IPS-18c (cell line): ENCODE measurements at regions not wholly inside any gene's neighbourhood (a gene's known extent, or its start where the extent isn't known, plus 50 kb on each side); places are given as distances from the start of the nearest gene placed in this dataset.

ENCODE experiments used
- H3K4me3 ChIP-seq: 2 replicates; pipeline ENCODE4 v1.7.0; 2013; ENCODE audit warnings: low read depth, mild to moderate bottlenecking, low read length, moderate library complexity; ENCODE audit not compliant: insufficient read depth
- H3K9me3 ChIP-seq: one replicate; pipeline ENCODE4 v1.6.1; 2013; ENCODE audit warnings: mild to moderate bottlenecking, low read length, moderate library complexity; ENCODE audit not compliant: control insufficient read depth, insufficient read depth

DNA sequence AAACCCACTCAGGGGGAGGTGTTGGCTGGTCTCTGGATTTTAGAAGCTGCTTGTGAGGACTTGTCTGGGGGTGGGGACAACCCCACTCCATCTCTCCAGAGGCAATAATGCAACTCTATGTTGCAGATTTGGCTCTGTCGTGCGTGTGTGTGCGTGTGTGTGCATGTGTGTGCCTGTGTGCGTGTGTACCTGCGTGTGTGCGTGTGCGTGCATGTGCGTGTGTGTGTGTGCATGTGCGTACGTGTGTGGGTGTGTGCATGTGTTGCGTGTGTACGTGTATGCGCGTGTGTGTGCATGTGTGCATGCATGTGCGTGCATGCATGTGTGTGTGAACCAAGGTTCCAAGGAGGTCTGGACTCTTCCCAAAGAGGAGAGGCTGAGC is 120.4 kb upstream of the LHX1 start:
- Histone ChIP-seq H3K9me3 (no peaks in the 10 kb centered on the region), H3K4me3 (no peak overlapping the region)

DNA sequence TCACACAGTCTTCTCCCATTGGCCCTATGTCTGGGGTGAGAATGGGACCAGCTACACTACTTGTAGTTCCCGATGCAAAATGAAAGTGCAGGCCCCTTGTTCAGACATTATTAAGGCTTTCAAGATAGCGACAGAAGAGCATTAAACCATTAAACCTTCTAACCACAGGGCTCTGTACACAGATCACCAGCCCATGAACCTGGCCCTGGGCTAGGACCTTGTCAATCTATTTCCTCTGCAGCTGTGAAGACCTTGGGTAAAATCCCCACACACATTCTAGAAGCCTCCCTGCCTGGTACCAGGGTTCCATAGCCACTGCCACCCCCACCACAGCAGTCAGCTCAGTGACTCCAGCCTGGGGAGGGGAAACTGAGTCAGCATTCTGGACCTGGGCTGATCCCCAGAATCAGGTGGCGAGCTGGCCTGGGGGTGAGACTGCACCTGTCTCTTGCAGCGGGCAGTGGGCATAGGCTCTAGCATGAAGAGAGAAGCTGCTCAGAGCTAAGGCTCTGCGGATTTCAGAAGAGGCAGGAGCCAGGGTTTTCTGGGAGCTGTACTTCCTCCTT is 119.7 kb upstream of the LHX1 start:
- no peak overlapping the region for H3K4me3 ChIP-seq
- H3K9me3 ChIP-seq, result no peaks in the 10 kb centered on the region

DNA sequence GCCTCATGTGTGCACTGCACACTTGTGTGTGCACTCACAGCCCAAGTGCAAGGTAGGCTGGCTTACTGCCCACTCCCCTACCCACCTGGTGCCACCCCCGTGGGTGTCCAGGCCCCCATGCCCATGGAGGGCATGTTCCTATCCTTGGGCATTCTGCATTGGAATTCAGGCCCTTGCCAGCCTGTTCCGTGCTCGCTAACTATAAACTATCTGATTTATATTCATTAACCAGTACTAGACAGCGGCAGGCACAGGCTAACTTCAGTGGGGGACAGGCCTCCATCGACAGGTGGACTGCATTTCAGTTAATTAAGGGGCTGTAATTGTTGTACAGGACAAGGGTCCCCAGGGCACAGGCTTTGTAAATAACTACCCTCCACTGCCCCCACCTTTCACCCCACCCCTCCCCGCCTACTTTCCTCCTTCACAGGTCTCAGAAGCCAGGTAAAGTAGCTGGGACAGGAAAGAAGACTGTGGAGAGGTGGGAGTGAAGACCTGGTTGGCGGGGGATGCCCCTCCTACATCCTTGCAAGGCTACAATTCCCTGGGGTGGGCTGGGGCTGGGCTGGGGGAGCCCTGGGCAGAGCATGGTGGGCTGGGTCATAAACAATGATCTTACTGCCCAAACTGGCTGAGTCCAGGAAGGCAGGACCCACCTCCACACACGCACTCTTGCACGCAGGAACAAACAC is 119.0 kb upstream of the LHX1 start:
- Histone ChIP-seq H3K9me3 (no peaks in the 10 kb centered on the region), H3K4me3 (no peak overlapping the region)

DNA sequence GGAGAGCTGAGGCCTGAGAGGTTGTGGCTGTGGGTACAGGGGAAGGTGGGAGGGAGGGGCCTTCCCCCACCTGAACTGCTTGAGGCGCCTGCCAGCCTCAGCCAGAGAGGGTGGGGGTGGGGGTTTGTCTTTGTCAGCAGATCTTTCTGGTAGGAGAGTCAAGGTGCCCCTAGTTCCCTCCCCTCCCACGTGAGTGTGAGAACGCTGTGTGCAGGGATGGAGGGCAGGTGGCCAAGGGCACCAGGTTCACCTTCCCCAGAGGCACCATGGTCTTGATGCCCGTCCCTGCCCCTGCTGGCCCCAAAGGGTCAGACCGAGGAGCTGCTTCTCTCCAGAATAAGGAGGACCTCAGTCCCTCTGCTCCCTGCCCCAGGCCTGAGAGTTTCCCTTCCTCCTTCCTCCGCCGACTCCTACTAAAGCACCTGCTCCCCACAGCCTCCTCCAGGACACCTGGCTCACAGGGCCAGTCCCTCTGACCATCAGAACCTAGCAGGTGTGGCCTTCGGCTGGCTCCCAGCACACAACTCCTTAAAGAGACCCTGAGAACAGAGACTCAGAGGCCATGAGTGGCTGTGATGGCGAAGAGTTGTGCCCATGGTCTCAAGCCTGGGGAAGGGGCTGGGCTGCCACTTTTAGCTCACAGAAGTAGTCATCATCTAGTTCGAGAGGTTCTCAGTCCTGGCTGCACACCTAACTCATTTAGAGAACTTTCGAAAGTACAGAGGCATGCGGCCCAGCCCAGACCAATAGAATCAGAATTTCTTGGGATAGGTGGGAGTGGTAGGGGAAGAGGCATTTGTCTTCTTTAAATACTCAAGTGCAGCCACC is 113.2 kb upstream of the LHX1 start:
- no peak overlapping the region for H3K4me3 ChIP-seq
- H3K9me3 ChIP-seq, result no peaks in the 10 kb centered on the region

DNA sequence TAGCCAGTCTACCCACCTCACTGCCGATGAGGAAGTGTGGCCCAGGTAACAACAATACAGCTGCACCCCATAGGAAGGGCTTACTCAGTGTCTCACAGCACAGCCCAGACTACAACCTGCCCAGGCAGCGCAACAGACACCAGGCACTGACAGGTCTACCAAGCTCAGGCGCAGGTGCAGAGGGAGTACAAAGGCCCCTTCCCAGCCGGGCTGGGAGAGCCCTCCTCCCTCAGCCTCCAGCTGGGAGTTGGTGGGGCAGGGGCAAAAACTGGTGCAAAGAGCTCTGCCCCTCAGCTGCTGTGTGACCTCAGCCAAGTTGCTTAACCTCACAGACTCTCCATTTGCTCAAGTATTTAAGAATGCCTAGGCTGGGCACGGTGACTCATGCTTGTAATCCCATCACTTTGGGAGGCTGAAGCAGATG is 112.6 kb upstream of the LHX1 start:
- no peaks in the 10 kb centered on the region for H3K9me3 ChIP-seq

DNA sequence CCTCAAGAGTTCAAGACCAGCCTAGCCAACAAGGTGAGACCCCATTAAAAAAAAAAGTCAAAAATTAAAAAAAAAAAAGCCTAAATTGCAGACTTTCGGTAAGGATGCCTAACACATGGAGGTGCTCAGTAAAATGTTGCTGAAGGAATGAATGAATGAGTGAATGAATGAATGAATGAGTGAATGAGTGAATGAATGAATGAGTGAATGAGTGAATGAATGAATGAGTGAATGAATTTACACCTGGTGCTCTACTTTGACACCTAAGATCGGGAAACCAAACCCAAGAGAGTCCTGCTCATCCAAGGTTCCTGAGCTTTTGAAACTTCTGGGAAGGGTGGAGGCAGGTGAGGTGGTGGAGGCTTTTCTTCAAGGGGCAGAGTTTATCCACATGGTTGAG is 112.2 kb upstream of the LHX1 start:
- no peaks in the 10 kb centered on the region for H3K9me3 ChIP-seq
- H3K4me3 ChIP-seq, result no peak overlapping the region

More for the DNA sequence above, 112.6 kb upstream of the LHX1 start:
- H3K4me3 ChIP-seq, result no peak overlapping the region

DNA sequence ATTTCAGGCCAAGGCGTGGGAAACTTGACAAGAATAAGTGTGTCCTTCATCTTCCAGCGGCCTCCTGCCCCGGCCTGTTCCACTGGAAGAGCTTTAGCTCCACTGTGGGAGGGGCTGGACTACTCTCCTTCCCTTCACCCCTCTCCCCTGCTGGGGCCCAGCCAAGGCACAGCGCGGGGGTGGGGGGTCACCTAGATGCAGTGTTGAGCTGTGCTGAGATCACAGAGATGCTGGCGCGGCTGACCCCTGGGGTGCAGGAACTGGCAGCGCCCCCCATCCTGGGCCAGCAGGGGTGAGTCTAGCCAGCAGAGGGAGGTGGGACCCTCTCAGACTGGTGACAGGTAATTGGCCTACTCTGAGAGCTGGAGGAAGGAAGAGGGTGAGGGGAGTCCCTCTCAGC is 111.8 kb upstream of the LHX1 start:
- Histone ChIP-seq H3K4me3 (no peak overlapping the region), H3K9me3 (no peaks in the 10 kb centered on the region)

DNA sequence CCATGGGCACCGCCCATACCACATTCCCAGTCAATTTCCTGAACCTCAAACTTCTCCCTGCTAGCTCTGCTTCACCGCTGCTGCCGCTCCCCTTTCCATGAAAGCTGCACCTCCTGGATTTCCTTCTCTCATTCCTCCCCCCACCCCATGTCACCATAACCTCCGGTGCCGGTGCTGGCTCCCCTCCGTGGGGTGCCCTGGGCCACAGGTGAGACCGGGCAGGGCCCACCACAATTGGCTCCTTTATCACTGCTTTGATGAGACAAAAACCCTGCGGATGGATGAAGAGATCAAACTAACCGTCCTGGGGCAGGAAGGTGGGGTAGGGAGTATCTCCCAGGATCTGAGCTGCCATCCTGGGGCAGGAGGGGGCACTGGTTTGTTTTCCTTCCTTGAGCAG is 111.3 kb upstream of the LHX1 start:
- H3K4me3 ChIP-seq, result no peak overlapping the region
- H3K9me3 ChIP-seq, result no peaks in the 10 kb centered on the region

DNA sequence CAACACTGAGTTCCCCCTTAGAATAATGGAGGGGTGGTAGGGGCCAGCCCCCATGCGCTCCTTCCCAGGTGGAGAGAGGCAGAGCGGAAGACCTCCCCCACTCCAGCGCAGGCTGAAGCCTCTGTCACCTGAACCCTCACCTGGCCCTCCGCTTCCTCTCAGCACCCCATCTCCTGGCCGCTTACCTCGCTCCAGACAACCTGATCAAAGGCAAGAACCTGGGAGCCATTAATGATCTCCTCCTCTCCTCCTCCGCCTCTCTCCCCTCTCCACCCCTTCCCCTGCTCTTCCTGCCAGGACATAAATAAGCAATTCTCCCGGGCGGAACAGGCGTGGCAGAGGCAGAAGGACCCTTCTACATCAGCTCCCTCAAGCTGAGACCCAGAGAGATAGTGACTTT is 110.2 kb upstream of the LHX1 start:
- Histone ChIP-seq H3K4me3 (no peak overlapping the region), H3K9me3 (no peaks in the 10 kb centered on the region)

DNA sequence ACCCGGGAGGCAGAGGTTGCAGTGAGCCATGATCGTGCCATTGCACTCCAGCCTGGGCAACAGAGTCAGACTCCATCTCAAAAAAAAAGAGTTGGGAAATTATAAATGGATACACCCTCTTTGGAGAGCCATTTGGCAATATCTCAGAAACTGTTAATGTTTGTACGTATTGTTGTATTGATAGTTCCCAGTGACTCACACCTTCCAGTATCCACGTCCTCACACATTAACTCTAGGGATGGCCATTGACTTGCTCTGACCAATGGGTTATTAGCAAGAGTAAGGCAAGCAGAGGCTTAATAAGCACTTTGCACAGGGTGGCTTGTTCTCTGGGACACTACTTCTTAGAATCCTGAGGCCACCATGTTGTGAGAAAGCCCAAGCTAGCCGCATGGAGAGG is 107.6 kb upstream of the LHX1 start:
- no peak overlapping the region for H3K4me3 ChIP-seq
- peaks cover 3% of the 10 kb centered on the region for H3K9me3 ChIP-seq

DNA sequence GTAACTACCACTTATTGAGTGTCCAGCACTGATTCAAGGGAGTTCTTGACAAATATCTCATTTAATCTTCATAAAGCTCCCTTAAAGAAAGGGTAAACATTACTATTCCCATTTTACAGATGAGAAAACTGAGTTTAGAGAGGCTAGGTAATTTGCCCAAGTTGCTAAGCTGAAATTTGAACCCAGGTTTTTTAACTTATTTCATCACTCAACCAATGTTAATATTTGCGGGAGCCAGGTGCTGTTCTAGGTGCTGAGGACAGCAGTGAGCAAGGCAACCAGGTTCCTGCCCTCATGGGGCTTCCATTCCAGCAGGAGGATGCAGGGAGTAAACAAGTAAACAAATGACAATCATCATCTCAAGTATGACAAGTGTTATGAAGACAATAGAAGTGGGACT is 104.0 kb upstream of the LHX1 start:
- Histone ChIP-seq H3K9me3 (peaks cover 3% of the 10 kb centered on the region), H3K4me3 (no peak overlapping the region)

DNA sequence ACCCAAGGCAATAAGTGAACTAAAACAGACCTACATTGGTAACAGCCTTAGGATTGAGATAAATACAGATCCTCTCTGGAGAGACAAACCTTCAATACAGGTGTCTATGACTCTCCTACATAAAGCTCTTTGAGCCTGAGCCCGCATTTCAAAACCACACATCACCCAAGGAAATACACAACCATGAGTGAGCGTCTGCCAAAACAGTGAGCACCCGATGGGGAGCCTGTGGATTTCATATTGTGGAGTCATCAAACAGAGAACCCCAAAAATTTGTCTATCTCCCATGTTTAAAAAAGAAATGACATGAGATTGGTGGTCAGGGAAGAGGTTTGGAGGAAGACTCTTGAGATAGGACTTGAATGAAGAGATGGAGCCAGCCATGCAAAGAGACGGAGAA is 102.2 kb upstream of the LHX1 start:
- no peak overlapping the region for H3K4me3 ChIP-seq
- H3K9me3 ChIP-seq, result peaks cover 3% of the 10 kb centered on the region

DNA sequence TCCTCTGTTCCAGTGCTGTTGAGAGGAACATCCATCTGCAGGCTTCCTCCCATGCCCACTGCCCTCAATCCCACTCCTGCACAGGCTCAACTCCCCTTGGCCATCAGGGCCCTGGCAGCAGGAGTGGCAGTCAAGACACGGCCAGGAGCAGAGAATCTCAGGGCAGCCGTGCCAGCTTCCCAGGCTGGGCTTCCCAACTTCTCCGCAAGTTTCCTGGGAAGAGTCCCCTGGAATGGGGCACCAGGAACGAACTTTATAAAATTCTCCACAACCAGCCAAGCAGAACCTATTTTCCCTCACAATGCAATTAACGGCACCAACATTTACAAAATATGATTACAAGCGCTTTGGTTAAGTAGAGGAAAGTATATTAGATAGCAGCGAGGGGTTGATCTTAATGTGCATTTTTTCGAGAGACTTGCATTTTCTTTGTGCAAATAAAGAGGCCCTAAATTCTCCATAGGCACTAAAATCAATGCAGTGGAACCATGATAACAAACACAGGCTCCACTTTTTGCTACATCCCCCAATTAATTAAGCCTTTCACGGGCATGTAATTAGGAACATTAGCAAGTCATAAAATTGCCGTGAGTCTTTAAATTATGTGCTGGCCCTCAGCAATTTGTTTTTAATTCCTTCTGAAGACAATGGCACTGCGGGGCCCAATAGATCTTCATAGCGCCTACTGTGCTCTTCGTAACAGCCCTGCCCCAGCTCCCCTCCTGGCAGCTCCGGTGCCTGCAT is 99.9 kb upstream of the LHX1 start:
- H3K4me3 ChIP-seq, result no peak overlapping the region

DNA sequence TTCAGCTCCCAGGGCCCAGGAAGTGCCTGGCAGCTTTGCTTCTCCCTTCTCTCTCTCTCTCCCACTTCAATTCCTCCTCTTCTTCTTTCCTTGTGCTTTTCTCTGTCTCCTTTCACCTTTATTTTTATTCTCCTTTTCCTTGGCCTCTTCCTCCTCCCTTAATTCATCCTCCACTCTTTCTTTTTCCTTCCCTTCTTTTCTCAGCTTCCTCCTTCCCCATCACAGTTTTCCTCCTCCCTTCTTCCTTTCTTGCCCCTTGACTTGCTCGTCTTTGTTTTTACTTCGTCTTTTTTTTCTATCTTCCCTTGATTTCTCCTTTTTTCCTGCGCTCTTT is 99.4 kb upstream of the LHX1 start:
- Histone ChIP-seq H3K4me3 (no peak overlapping the region), H3K9me3 (peaks cover 2% of the 10 kb centered on the region)

More for the DNA sequence above, 99.9 kb upstream of the LHX1 start:
- peaks cover 3% of the 10 kb centered on the region for H3K9me3 ChIP-seq

DNA sequence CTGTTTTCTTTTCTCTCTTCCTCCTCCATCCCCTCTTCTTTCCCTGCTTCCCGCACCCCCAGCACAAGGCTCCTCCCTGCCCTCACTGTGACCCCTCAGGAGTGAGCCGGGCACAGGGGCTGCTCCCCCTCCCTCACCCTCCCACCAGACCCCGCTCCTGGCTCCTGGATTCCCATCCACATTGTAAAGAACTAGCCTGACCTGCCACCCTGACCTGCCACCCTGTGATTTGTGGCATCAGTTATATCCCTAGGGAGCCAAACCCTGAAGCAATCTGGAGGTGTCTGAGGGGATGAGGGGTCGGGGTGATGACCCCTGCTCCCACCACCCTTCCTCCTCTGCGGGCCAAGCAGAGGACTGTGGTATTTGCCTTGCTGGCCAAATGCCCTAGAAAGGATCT is 98.0 kb upstream of the LHX1 start:
- Histone ChIP-seq H3K4me3 (no peak overlapping the region), H3K9me3 (no peaks in the 10 kb centered on the region)

DNA sequence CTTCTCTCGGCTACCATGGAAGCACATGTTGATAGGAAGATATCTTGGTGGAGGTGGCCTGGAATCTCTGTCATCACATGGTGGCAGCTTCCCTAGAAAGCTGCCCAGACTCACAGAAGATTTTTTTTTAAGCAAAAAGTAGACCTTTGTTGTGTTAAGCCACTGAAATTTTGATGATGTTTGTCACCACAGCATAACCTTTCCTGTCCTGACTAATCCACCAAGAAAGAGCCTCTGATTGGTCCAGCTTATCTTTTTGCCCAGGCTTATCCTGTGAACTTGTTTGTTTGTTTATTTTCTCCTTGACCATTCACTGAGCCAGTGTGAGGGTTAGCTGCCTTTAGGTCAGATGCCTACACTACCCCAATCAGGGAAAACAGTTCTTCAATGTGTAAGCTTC is 96.5 kb upstream of the LHX1 start:
- Histone ChIP-seq H3K4me3 (no peak overlapping the region), H3K9me3 (no peaks in the 10 kb centered on the region)

DNA sequence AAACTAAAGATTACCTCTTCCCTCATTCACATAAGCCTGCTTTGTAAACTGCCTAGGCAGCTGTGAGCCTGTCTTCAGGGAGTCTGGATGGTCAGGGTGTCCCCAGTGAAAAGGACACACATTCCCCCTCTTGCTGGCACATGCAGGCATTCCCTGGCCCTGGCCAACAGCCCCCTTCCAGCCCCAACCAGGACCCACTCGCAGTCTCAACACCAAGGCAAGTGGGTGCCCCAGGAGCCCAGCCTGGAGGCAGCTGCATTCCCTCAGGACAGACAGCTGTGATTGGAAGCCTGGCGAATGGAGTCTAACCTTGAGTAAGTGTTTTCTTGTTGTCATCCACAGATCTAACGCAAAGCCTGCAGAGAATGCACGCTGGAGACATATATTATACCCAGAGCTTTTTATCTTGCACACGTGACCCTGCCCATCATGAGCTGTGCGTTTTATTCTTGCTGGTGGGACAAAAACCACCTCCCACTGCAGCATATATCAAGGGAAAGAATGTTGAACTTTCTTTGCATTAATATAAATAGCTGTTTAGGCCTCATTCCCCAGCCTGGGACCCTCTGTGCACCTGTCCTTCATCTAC is 95.0 kb upstream of the LHX1 start:
- Histone ChIP-seq H3K4me3 (no peak overlapping the region), H3K9me3 (no peaks in the 10 kb centered on the region)
